Muscle of back (tissue), 3 donors: ENCODE measurements at regions not wholly inside any gene's neighbourhood (a gene's known extent, or its start where the extent isn't known, plus 50 kb on each side); places are given as distances from the start of the nearest gene placed in this dataset.

ENCODE experiments used
- DNase-seq, 3 donors: peaks; one replicate each; pipeline versions ENCODE4 v3.0.0 to v3.0.0-alpha.2; 2013

DNA sequence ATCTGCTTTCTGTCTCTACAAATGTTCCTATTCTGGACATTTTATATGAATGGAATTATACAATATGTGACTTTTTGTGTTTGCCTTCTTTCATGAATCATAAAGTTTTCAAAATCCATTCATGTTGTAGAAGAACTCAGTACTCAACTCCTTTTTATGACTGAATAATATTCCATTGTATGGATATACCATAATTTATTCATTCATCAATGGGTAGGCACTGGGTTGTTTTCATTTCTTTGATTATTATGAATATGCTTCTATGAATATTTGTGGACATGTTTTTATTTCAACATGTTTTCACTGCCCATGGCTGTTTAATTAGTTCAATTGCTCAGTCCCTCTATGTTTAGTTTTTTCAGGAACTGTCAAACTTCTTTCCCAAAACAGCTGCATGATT lies 76.5 kb upstream of the GTSF1L start:
- no peak for DNase-seq

DNA sequence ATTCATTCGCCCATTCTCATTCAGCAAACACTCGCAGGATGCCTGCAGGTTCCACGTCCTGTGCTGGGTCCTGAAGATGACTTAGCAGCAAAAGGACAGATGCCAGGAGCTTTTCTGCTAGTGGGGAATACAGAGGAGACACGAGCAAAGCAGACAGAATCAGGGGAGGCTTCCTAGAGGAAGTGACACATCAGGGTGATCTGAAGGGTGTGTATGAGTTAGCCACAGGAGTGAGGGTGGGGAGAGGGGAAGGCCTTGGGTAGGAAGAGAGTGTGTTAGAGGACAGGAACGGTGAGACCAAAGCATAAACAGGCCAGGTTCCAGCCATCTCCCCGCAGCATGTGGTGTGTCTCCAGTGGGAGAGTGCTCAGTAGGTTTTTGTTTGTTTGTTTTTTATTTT lies 73.4 kb upstream of the GTSF1L start:
- no peak for DNase-seq

DNA sequence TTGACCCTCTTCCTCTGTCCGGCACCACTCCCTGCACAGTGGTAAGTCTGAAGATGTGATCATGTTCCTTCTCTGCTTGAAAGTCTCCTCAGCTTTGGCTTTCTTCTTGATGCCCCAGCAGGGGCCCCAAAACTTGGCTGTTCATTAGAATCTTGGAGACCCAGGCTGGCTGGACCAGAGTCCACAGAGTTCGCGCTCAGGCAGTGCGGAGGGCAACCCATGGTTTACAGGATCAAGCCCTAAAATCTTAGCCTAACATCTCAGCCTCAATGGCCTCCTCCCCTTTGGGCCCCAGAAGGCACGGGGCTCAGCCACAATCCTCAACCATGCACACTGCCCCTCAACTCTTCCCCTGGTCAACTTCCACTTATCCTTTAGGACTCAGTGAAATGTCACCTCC lies 72.9 kb upstream of the GTSF1L start:
- DNase-seq = no peak

DNA sequence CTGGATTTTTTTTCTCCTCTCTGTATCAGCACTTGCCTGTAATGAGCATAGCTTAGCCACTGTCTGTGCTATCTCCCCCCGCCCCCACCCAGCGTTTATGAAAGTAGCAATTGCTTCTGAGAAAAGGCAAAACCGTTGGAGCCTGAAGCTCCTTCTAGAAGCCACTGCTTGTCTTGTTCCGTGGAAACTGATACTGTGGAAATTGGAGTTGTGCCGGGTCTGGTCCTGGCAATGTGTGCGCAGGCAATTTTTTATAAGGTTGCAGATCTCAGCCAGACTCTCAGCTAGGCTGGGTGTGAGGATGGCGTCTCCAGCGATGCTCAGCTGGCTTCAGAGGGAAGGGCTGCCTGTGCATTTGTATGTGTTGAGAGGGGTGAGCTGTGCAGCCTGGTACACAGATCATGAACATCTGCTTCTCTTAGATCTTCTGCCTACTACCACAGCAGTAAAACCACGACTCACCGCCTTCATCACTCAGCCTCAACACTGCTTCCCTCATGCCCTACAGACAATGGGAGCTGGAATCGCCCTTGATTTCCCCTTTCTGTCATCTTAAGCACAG lies 72.4 kb upstream of the GTSF1L start:
- DNase-seq = peak in 2 of 3 donors; percentile 6 to 20

DNA sequence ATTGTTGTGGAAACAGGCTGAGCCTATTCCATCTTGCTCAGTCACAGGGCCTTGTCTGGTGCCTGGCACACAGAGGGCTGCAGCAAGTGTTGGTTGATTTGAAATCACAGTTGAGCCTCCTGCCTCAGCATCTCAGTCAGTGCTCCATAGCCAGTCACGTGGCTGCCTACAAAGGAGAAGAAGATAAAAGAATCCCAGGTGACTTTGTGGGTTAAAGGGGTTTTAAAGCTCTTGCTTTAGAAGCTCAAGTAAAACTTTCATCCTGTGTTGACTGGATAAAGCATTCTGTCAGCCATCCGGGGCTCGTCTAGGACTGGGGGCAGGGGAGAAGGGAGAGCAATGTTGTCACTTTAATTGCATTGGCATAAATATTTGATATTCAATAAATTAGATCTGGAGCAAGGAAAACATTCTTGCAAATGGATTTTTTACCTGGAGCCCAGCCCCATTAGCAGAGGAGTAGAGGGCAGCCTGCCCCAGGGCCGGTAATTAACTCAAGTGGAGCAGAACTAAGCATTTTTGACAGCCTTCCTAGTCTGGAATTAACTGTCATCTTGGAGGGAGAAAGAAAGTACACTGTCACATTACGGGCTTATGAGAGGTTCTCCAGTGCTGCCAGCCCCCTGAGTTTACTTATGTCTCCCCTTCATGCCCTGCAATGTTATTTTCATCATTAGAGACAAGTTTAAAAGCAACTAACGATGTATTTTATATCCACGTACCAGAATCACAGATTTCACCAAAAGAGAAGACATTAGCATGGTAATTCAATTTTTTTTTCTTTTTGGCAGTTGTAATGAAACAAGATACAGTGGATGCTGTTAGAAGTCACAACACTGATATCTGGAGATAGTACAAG lies 71.7 kb upstream of the GTSF1L start:
- no peak for DNase-seq

DNA sequence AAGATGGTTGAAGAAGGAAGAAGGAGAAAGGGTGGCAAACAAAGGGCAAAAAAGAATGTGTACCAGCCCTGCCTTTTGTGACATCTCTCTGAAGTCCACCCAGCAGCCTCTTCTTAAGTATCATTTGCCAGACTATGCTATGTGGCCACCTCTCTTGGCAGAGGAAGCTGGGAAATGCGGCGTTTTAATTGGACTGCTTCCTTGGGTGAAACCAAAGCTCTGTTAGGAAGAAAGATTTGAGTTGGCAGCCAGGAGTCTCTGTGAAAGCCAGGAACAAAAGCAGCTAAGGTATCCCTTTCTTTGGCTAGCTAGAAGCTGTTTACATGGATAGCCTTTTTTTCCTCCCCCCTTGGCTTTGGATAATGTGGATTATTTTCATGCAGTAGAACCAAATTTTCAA lies 67.5 kb upstream of the GTSF1L start:
- no peak for DNase-seq

DNA sequence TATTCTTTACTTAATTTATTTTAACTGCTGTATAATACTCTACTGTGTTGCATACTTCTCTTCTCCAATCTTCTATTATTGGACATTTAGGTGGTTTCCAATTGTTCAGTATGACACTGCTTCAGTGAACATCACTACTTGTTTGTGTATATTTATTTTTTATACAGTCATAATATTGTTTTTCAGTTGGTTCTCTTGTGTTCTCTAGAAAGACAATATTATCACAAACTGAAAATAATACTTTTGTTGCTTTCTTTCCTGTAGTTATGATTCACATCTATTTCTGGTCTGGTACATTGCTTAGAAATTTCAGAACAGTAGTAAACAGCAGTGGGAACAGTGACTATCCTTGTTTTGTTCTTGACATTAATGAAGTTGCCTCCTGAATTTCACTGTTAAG lies 62.8 kb upstream of the GTSF1L start:
- DNase-seq = no peak

DNA sequence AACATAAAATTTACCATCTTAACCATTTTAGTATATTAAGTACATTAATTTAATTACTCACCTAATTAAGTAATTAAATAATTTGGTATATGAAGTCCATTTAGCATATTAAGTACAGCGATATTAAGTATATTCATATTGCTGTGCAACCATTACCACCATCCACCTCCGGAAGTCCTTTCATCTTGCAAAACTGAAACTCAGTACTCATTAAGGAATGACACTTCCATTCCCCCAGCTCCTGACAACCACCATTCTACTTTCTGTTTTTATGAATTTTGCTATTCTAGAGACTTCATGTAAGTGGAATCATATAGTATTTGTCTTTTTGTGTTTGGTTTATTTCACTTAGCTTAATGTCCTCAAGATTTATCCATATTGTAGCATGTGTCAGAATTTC lies 61.1 kb upstream of the GTSF1L start:
- no peak for DNase-seq

DNA sequence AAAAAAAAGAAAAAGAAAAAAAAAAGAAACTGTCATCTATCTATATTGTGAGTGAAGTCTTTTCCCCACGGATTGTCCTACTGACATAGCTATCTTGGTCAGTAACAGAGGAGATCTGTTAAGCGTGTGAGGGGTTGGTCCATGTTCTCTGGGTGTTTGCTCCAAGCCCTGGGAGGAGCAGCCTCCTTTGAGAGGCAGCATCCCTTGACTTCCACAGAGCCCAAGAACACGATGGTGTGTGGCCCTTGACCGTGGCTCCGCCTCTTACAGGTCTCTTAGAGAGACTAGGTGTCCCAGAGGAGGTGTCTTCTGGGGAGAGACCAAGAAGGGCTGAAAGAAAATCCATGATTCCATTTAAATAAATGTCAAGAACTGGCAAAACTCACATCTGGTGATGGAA lies 60.1 kb upstream of the GTSF1L start:
- no peak for DNase-seq

DNA sequence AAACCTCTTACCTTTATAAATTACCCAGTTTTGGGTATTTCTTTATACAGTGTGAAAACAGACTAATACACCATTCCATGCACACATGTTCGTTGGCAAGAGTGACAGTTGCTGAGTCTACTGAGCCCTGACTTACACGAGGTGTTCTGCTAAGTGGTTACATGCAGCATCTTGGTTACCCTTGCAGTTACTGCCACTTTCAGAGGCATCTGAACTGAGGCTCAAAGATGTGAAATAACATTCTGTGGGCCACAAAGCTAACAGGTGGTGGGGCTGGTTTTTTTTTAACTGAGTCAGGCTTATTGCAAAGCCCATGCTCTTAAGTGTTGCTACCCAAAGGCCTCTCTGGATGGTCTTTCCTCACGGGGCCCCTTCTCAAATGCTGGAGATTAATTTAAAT lies 54.4 kb upstream of the GTSF1L start:
- no peak for DNase-seq

DNA sequence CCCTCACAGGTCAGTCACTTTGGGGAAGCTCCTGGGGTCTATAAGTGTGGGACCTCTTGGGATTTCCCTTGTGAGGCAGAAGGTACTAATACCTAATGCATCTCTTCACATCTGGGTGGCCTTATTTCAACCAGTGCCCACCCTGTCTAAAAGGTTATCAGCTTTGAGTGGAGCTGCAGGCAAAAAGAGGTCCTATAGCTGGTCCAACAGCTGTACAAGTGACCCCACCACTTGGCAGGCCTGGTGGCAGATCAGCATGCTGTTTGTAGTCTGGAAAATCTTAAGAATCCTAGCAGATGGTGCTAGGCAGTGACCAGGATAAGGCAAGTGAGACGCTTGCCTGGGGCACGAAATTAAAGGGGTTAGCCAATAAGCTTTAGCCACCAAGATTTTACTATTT lies 51.6 kb upstream of the GTSF1L start:
- DNase-seq = no peak

DNA sequence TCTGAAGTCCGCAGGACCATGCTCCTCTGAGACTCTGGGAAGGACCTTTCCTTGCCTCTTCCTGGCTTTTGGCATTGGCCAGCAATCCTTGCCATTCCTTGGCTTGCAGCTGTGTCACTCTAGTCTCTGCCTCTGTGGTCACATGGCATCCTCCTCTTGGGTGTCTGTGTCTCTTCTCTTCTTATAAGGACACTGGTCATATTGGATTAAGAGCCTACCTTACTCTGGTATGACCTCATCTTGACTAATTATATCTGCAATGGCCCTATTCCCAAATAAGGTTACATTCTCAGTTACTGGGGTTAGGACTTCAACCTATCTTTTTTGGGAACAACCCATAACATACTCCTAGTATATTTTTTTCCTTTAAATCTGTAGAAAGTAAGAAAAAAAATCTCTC lies 49.9 kb upstream of the GTSF1L start:
- no peak for DNase-seq
